ENCODE measurements at regions not wholly inside any gene's neighbourhood (a gene's known extent, or its start where the extent isn't known, plus 50 kb on each side); places are given as distances from the start of the nearest gene placed in this dataset.

DNA sequence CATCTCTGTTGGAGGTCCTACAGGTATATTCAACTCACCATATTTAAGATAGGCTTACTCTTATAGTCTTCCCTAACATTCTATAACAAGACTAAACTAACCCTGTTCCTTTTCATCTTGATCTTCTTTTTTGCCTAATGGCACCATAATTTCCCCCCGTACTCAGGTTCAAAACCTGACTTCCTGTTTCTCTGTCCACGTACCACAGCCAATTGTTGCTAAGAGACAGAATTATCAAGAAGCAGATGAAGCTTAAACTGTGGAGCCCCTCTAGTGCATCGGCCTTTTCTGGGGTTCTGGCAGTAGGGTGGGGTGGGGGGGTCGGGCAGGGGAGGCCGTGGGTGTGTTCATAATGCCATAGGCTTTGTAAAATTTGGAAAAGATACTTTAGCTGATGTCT lies 109.2 kb downstream of the EVX1 start:
- H3K9ac ChIP-seq = no peak overlapping the region
- TF ChIP-seq NFIC (IDR thresholded peaks at IDR 0.05; ENCODE audit: borderline replicate concordance) (no peak), TCF12 (IDR thresholded peaks at IDR 0.05) (no peak), FOXJ3 (CRISPR knock-in tag; IDR thresholded peaks at IDR 0.05) (no peak), MXI1 (IDR thresholded peaks at IDR 0.05; ENCODE audit: low read depth, low read length) (no peak), GABPA (IDR thresholded peaks at IDR 0.05; ENCODE audit: low read depth) (no peak), CHD2 (IDR thresholded peaks at IDR 0.05; ENCODE audit: low read length, partially characterized antibody) (no peak), FOXM1 (IDR thresholded peaks at IDR 0.05; ENCODE audit: low read depth) (no peak), SIN3A (IDR thresholded peaks at IDR 0.05; ENCODE audit: borderline replicate concordance, low read depth, low read length) (no peak), RAD21 (IDR thresholded peaks at IDR 0.05; ENCODE audit: low read length) (no peak), TEAD4 (IDR thresholded peaks at IDR 0.05; ENCODE audit: borderline replicate concordance, insufficient read depth) (no peak), EP300 (IDR thresholded peaks at IDR 0.05; ENCODE audit: borderline replicate concordance in 1 of 2, low read depth in 1 of 2, low read length in 1 of 2) (no peak), FOSL2 (IDR thresholded peaks at IDR 0.05; ENCODE audit: borderline replicate concordance, low read depth) (no peak), GATA2 (CRISPR knock-in tag; IDR thresholded peaks at IDR 0.05) (no peak), JUND (IDR thresholded peaks at IDR 0.05) (no peak)
- TF ChIP-seq, protein P1, sequence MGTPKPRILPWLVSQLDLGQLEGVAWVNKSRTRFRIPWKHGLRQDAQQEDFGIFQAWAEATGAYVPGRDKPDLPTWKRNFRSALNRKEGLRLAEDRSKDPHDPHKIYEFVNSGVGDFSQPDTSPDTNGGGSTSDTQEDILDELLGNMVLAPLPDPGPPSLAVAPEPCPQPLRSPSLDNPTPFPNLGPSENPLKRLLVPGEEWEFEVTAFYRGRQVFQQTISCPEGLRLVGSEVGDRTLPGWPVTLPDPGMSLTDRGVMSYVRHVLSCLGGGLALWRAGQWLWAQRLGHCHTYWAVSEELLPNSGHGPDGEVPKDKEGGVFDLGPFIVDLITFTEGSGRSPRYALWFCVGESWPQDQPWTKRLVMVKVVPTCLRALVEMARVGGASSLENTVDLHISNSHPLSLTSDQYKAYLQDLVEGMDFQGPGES (IDR thresholded peaks at IDR 0.05; ENCODE audit: low read depth, low read length) = no peak
- TF ChIP-seq, protein P2, sequence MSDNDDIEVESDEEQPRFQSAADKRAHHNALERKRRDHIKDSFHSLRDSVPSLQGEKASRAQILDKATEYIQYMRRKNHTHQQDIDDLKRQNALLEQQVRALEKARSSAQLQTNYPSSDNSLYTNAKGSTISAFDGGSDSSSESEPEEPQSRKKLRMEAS (IDR thresholded peaks at IDR 0.05; ENCODE audit: low read depth) = no peak
- TF ChIP-seq, protein P3, sequence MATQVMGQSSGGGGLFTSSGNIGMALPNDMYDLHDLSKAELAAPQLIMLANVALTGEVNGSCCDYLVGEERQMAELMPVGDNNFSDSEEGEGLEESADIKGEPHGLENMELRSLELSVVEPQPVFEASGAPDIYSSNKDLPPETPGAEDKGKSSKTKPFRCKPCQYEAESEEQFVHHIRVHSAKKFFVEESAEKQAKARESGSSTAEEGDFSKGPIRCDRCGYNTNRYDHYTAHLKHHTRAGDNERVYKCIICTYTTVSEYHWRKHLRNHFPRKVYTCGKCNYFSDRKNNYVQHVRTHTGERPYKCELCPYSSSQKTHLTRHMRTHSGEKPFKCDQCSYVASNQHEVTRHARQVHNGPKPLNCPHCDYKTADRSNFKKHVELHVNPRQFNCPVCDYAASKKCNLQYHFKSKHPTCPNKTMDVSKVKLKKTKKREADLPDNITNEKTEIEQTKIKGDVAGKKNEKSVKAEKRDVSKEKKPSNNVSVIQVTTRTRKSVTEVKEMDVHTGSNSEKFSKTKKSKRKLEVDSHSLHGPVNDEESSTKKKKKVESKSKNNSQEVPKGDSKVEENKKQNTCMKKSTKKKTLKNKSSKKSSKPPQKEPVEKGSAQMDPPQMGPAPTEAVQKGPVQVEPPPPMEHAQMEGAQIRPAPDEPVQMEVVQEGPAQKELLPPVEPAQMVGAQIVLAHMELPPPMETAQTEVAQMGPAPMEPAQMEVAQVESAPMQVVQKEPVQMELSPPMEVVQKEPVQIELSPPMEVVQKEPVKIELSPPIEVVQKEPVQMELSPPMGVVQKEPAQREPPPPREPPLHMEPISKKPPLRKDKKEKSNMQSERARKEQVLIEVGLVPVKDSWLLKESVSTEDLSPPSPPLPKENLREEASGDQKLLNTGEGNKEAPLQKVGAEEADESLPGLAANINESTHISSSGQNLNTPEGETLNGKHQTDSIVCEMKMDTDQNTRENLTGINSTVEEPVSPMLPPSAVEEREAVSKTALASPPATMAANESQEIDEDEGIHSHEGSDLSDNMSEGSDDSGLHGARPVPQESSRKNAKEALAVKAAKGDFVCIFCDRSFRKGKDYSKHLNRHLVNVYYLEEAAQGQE (IDR thresholded peaks at IDR 0.05; ENCODE audit: low read depth, low read length) = no peak
- TF ChIP-seq, protein P4, sequence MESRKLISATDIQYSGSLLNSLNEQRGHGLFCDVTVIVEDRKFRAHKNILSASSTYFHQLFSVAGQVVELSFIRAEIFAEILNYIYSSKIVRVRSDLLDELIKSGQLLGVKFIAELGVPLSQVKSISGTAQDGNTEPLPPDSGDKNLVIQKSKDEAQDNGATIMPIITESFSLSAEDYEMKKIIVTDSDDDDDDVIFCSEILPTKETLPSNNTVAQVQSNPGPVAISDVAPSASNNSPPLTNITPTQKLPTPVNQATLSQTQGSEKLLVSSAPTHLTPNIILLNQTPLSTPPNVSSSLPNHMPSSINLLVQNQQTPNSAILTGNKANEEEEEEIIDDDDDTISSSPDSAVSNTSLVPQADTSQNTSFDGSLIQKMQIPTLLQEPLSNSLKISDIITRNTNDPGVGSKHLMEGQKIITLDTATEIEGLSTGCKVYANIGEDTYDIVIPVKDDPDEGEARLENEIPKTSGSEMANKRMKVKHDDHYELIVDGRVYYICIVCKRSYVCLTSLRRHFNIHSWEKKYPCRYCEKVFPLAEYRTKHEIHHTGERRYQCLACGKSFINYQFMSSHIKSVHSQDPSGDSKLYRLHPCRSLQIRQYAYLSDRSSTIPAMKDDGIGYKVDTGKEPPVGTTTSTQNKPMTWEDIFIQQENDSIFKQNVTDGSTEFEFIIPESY (IDR thresholded peaks at IDR 0.05; ENCODE audit: borderline replicate concordance, low read depth) = no peak
- ChIA-PET CTCF (no interaction called here), POLR2A (no interaction called here)
- H2AFZ ChIP-seq (ENCODE audit: low read depth) = no peak overlapping the region
- WGBS (ENCODE audit: low lambda C conversion rate) = 10% methylated on average over 5 of the region's 5 CpGs
- no peak for DNase-seq
- H3K9me2 ChIP-seq = no peaks in the 10 kb centered on the region
- no peaks in the 10 kb centered on the region for H3K36me3 ChIP-seq (replicated peaks in 1 of 2; ENCODE audit: control insufficient read depth in 1 of 2, insufficient read depth in 2 of 2, low read length in 1 of 2)
- H3K4me3 ChIP-seq (ENCODE audit: low read depth in 2 of 2, low read length in 1 of 2) = no peak overlapping the region
- no peaks in the 10 kb centered on the region for H3K79me2 ChIP-seq (ENCODE audit: insufficient read depth)
- H3F3A ChIP-seq (replicated peaks; ENCODE audit: insufficient read depth) = no peaks in the 10 kb centered on the region
- no peak overlapping the region for H3K4me2 ChIP-seq
- H3K27ac ChIP-seq (ENCODE audit: low read depth in 2 of 2, low read length in 1 of 2) = no peak overlapping the region
- peaks cover 68% of the 10 kb centered on the region for H3K27me3 ChIP-seq (ENCODE audit: insufficient read depth)
- no peaks in the 10 kb centered on the region for H3K4me1 ChIP-seq (ENCODE audit: control insufficient read depth in 1 of 2, insufficient read depth in 2 of 2, low read depth in 1 of 2, low read length in 1 of 2)
- no peaks in the 10 kb centered on the region for H3K9me3 ChIP-seq
- H4K20me1 ChIP-seq (ENCODE audit: insufficient read depth) = no peaks in the 10 kb centered on the region

All from SK-N-SH (cell line).